MM.1S (cell line): ENCODE measurements at regions not wholly inside any gene's neighbourhood (a gene's known extent, or its start where the extent isn't known, plus 50 kb on each side); places are given as distances from the start of the nearest gene placed in this dataset.

Experiments used
- CTCF ChIP-seq: fragments of 300-600 bp; sonication (generic); IDR thresholded peaks from 2 replicates; pipeline ENCODE4 v1.5.1; 2016; ENCODE audit warnings: antibody characterized with exemption, low read length, mixed read lengths
- EZH2 ChIP-seq: fragments of 300-600 bp; sonication (generic); optimal IDR thresholded peaks from 2 replicates; pipeline ENCODE3; 2017; ENCODE audit warnings: low read depth, mild to moderate bottlenecking, antibody characterized with exemption, low read length, mixed read lengths
- EZH2phosphoT487 ChIP-seq: fragments of 300-600 bp; sonication (generic); IDR thresholded peaks from 2 replicates; pipeline ENCODE4 v1.6.1; 2018; ENCODE audit warnings: antibody characterized with exemption, low read length

GRCh38 chr3:64885055-64885454, 197.3 kb upstream of the ADAMTS9 start:
- TF ChIP-seq CTCF (no peak), EZH2phosphoT487 (no peak), EZH2 (no peak)
